ENCODE measurements at regions not wholly inside any gene's neighbourhood (a gene's known extent, or its start where the extent isn't known, plus 50 kb on each side); places are given as distances from the start of the nearest gene placed in this dataset.

- no peak for TF ChIP-seq CTCF (IDR thresholded peaks at IDR 0.05)
- H3K4me1 ChIP-seq = no peaks in the 10 kb centered on the region
- DNase-seq (ENCODE audit: low spot score in 2 of 2) = no peak
- no peak overlapping the region for H3K4me3 ChIP-seq
- no peaks in the 10 kb centered on the region for H3K27me3 ChIP-seq
- H3K9me3 ChIP-seq = no peaks in the 10 kb centered on the region
- 39 to 49% methylated on average over 2 of the region's 2 CpGs for WGBS, 2 donors
- H3K27ac ChIP-seq = no peak overlapping the region
- no peaks in the 10 kb centered on the region for H3K36me3 ChIP-seq
These were observed 557.2 kb upstream of the RGMA start for GRCh38 chr15:93646193-93646592.

GRCh38 chr15:93645594-93645993 lies 556.6 kb upstream of the RGMA start:
- H3K27ac ChIP-seq = no peak overlapping the region
- H3K9me3 ChIP-seq = no peaks in the 10 kb centered on the region
- no peaks in the 10 kb centered on the region for H3K27me3 ChIP-seq
- H3K36me3 ChIP-seq = no peaks in the 10 kb centered on the region
- H3K4me1 ChIP-seq = no peaks in the 10 kb centered on the region
- 85 to 93% methylated on average over 6 of the region's 6 CpGs for WGBS, 2 donors
- DNase-seq (ENCODE audit: low spot score in 2 of 2) = no peak
- no peak overlapping the region for H3K4me3 ChIP-seq
- TF ChIP-seq POLR2A (IDR thresholded peaks at IDR 0.05) (no peak), EP300 (IDR thresholded peaks at IDR 0.05) (no peak), CTCF (IDR thresholded peaks at IDR 0.05) (no peak)

GRCh38 chr15:93644595-93644994 lies 555.6 kb upstream of the RGMA start:
- no peak for TF ChIP-seq EP300 (IDR thresholded peaks at IDR 0.05)
- no peak for TF ChIP-seq POLR2A (IDR thresholded peaks at IDR 0.05)
- no peak for TF ChIP-seq CTCF (IDR thresholded peaks at IDR 0.05)
- no peak overlapping the region for H3K4me3 ChIP-seq
- DNase-seq (ENCODE audit: low spot score in 2 of 2) = no peak
- H3K27me3 ChIP-seq = no peaks in the 10 kb centered on the region
- no peaks in the 10 kb centered on the region for H3K9me3 ChIP-seq
- H3K4me1 ChIP-seq = no peaks in the 10 kb centered on the region
- H3K27ac ChIP-seq = no peak overlapping the region
- H3K36me3 ChIP-seq = no peaks in the 10 kb centered on the region

GRCh38 chr15:93640411-93640962 lies 551.5 kb upstream of the RGMA start:
- H3K4me1 ChIP-seq = no peaks in the 10 kb centered on the region
- H3K4me3 ChIP-seq = no peak overlapping the region
- DNase-seq (ENCODE audit: low spot score in 2 of 2) = no peak
- H3K36me3 ChIP-seq = no peaks in the 10 kb centered on the region
- no peaks in the 10 kb centered on the region for H3K9me3 ChIP-seq
- WGBS, 2 donors = 88 to 89% methylated on average over 4 of the region's 4 CpGs
- no peak overlapping the region for H3K27ac ChIP-seq
- no peaks in the 10 kb centered on the region for H3K27me3 ChIP-seq
- TF ChIP-seq EP300 (IDR thresholded peaks at IDR 0.05) (no peak), POLR2A (IDR thresholded peaks at IDR 0.05) (no peak), CTCF (IDR thresholded peaks at IDR 0.05) (no peak)

- no peaks in the 10 kb centered on the region for H3K4me1 ChIP-seq
- H3K9me3 ChIP-seq = peaks cover 0 to 15% (median 0%) of the 10 kb centered on the region in 4 donors
- 81 to 87% methylated on average over 9 of the region's 9 CpGs for WGBS, 2 donors
- no peaks in the 10 kb centered on the region for H3K27me3 ChIP-seq
- no peak for DNase-seq (ENCODE audit: low spot score in 2 of 2)
- TF ChIP-seq POLR2A (IDR thresholded peaks at IDR 0.05) (no peak), CTCF (IDR thresholded peaks at IDR 0.05) (no peak), EP300 (IDR thresholded peaks at IDR 0.05) (no peak)
- H3K36me3 ChIP-seq = no peaks in the 10 kb centered on the region
- H3K4me3 ChIP-seq = no peak overlapping the region
- no peak overlapping the region for H3K27ac ChIP-seq
These were observed 543.1 kb upstream of the RGMA start for GRCh38 chr15:93631958-93632618.

All from tibial nerve (tissue), 4 donors.